ENCODE measurements at regions not wholly inside any gene's neighbourhood (a gene's known extent, or its start where the extent isn't known, plus 50 kb on each side); places are given as distances from the start of the nearest gene placed in this dataset.

GRCh38 chr11:13115380-13115675, 106.2 kb downstream of the RASSF10 start:
- H3K36me3 ChIP-seq (ENCODE audit: control insufficient read depth in 2 of 2, insufficient read depth in 2 of 2, low read length in 2 of 2): no peaks in the 10 kb centered on the region
- H3K27me3 ChIP-seq (ENCODE audit: control insufficient read depth in 2 of 2, insufficient read depth in 2 of 2, low read length in 2 of 2): no peaks in the 10 kb centered on the region
- no peak overlapping the region for H3K27ac ChIP-seq (ENCODE audit: low read depth in 2 of 2, low read length in 2 of 2)
- H3K9ac ChIP-seq (ENCODE audit: low read depth in 1 of 2, low read length in 2 of 2): no peak overlapping the region
- H3K9me3 ChIP-seq (ENCODE audit: control insufficient read depth in 2 of 2, low read length in 2 of 2): no peaks in the 10 kb centered on the region
- H3K4me1 ChIP-seq (ENCODE audit: control insufficient read depth in 2 of 2, insufficient read depth in 2 of 2, low read length in 2 of 2): no peaks in the 10 kb centered on the region
- no peak overlapping the region for H3K4me3 ChIP-seq (ENCODE audit: low read length in 2 of 2)

DNA sequence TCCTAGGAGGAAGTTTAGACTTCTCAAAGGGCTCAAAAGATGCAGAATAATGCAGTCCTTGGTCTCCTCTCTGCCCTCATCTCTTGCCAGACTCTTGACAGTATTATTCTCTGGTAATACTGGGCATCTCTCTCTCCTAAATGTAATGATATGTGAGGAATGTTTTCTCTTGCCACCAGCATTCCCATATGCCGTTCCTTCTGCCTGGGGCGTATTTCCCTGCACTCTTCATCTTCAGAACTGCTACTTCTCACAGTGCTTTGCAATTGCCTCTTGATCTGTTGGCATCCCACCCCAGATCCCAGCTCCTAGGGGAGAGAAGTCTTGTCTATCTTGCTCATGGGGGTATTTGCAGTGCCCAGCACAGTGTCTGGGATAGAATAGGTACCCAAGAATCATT, 107.4 kb downstream of the RASSF10 start:
- Histone ChIP-seq H3K9ac (ENCODE audit: low read depth in 1 of 2, low read length in 2 of 2) (no peak overlapping the region), H3K27ac (ENCODE audit: low read depth in 2 of 2, low read length in 2 of 2) (no peak overlapping the region), H3K36me3 (ENCODE audit: control insufficient read depth in 2 of 2, insufficient read depth in 2 of 2, low read length in 2 of 2) (no peaks in the 10 kb centered on the region), H3K27me3 (ENCODE audit: control insufficient read depth in 2 of 2, insufficient read depth in 2 of 2, low read length in 2 of 2) (no peaks in the 10 kb centered on the region), H3K4me3 (ENCODE audit: low read length in 2 of 2) (no peak overlapping the region), H3K9me3 (ENCODE audit: control insufficient read depth in 2 of 2, low read length in 2 of 2) (no peaks in the 10 kb centered on the region), H3K4me1 (ENCODE audit: control insufficient read depth in 2 of 2, insufficient read depth in 2 of 2, low read length in 2 of 2) (no peaks in the 10 kb centered on the region)

GRCh38 chr11:13117344-13117743, 108.2 kb downstream of the RASSF10 start:
- H3K4me1 ChIP-seq (ENCODE audit: control insufficient read depth in 2 of 2, insufficient read depth in 2 of 2, low read length in 2 of 2): no peaks in the 10 kb centered on the region
- H3K27me3 ChIP-seq (ENCODE audit: control insufficient read depth in 2 of 2, insufficient read depth in 2 of 2, low read length in 2 of 2): no peaks in the 10 kb centered on the region
- H3K4me3 ChIP-seq (ENCODE audit: low read length in 2 of 2): no peak overlapping the region
- H3K9ac ChIP-seq (ENCODE audit: low read depth in 1 of 2, low read length in 2 of 2): no peak overlapping the region
- H3K27ac ChIP-seq (ENCODE audit: low read depth in 2 of 2, low read length in 2 of 2): no peak overlapping the region
- no peaks in the 10 kb centered on the region for H3K9me3 ChIP-seq (ENCODE audit: control insufficient read depth in 2 of 2, low read length in 2 of 2)
- H3K36me3 ChIP-seq (ENCODE audit: control insufficient read depth in 2 of 2, insufficient read depth in 2 of 2, low read length in 2 of 2): no peaks in the 10 kb centered on the region

GRCh38 chr11:13118194-13118593, 109.1 kb downstream of the RASSF10 start:
- no peaks in the 10 kb centered on the region for H3K36me3 ChIP-seq (ENCODE audit: control insufficient read depth in 2 of 2, insufficient read depth in 2 of 2, low read length in 2 of 2)
- H3K27me3 ChIP-seq (ENCODE audit: control insufficient read depth in 2 of 2, insufficient read depth in 2 of 2, low read length in 2 of 2): no peaks in the 10 kb centered on the region
- no peak overlapping the region for H3K9ac ChIP-seq (ENCODE audit: low read depth in 1 of 2, low read length in 2 of 2)
- H3K27ac ChIP-seq (ENCODE audit: low read depth in 2 of 2, low read length in 2 of 2): no peak overlapping the region
- H3K9me3 ChIP-seq (ENCODE audit: control insufficient read depth in 2 of 2, low read length in 2 of 2): peaks cover 0 to 2% of the 10 kb centered on the region in 2 donors
- no peaks in the 10 kb centered on the region for H3K4me1 ChIP-seq (ENCODE audit: control insufficient read depth in 2 of 2, insufficient read depth in 2 of 2, low read length in 2 of 2)
- no peak overlapping the region for H3K4me3 ChIP-seq (ENCODE audit: low read length in 2 of 2)

DNA sequence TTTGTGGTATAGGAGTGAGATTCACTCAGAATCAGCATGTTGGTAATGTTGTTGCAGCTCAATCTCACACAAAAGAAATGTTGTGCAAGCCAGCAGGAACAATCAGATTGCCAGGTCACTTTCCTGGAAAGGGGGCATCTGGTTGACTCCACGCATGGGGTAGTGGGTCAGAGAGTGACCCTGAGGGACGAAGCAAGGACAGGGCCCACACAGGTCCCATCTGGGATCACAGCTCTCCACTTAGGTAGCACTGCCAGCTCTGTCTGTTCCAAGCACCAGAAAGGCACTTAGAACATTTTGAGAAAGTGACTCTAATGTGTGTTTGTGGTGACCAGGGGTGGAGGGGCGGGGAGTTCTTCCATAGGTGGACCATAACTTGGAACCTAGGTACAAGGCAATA, 109.5 kb downstream of the RASSF10 start:
- H3K9ac ChIP-seq (ENCODE audit: low read depth in 1 of 2, low read length in 2 of 2): no peak overlapping the region
- H3K4me1 ChIP-seq (ENCODE audit: control insufficient read depth in 2 of 2, insufficient read depth in 2 of 2, low read length in 2 of 2): no peaks in the 10 kb centered on the region
- H3K9me3 ChIP-seq (ENCODE audit: control insufficient read depth in 2 of 2, low read length in 2 of 2): peaks cover 0 to 2% of the 10 kb centered on the region in 2 donors
- no peak overlapping the region for H3K27ac ChIP-seq (ENCODE audit: low read depth in 2 of 2, low read length in 2 of 2)
- H3K27me3 ChIP-seq (ENCODE audit: control insufficient read depth in 2 of 2, insufficient read depth in 2 of 2, low read length in 2 of 2): no peaks in the 10 kb centered on the region
- no peaks in the 10 kb centered on the region for H3K36me3 ChIP-seq (ENCODE audit: control insufficient read depth in 2 of 2, insufficient read depth in 2 of 2, low read length in 2 of 2)
- no peak overlapping the region for H3K4me3 ChIP-seq (ENCODE audit: low read length in 2 of 2)

DNA sequence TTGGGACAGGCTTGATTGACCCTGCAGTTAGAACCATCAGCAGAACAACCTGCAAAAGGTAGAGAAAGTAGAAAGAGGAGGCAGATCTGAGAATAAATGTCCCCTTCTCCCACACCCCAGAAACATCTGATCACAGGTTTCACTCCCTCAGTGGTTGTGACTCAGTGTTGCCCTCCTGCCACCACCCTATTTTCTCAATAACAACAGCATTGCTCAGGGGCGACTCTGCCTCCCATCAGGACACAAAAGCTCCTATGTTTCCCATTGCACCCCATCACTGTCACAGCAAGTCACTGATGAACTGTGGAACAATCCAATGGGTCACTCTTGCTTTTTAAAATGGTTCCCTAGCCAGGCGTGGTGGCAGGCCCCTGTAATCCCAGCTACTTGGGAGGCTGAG, 110.2 kb downstream of the RASSF10 start:
- no peaks in the 10 kb centered on the region for H3K36me3 ChIP-seq (ENCODE audit: control insufficient read depth in 2 of 2, insufficient read depth in 2 of 2, low read length in 2 of 2)
- no peaks in the 10 kb centered on the region for H3K4me1 ChIP-seq (ENCODE audit: control insufficient read depth in 2 of 2, insufficient read depth in 2 of 2, low read length in 2 of 2)
- no peak overlapping the region for H3K27ac ChIP-seq (ENCODE audit: low read depth in 2 of 2, low read length in 2 of 2)
- no peak overlapping the region for H3K9ac ChIP-seq (ENCODE audit: low read depth in 1 of 2, low read length in 2 of 2)
- H3K4me3 ChIP-seq (ENCODE audit: low read length in 2 of 2): no peak overlapping the region
- H3K27me3 ChIP-seq (ENCODE audit: control insufficient read depth in 2 of 2, insufficient read depth in 2 of 2, low read length in 2 of 2): no peaks in the 10 kb centered on the region
- peaks cover 0 to 2% of the 10 kb centered on the region in 2 donors for H3K9me3 ChIP-seq (ENCODE audit: control insufficient read depth in 2 of 2, low read length in 2 of 2)

DNA sequence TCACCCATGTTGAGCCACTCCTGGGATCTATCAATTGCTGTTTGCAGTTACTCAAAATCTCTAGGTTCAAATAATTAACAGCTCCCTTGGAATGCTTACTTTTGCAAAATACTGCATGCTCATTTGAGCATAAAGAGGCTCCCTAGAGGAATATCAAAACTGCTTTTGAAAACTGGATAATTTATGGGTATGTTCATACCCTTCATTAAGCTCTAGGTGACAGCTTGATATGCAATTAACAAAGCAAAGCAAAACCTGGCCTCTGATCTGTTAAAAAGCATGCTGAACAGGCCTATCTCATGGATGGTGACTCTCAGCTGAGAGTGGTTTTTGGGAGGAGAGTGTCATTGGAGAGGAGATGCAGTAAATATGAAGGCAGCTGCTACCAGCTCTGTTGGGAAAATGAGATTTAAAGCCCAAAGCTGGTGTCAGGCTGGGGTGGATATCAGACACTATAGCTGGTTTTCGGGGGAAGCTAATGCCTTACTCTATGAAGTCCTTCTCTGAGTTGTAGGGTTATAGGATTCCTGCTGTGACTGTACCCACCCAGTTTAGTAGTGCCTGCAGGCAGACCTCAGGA, 110.9 kb downstream of the RASSF10 start:
- H3K36me3 ChIP-seq (ENCODE audit: control insufficient read depth in 2 of 2, insufficient read depth in 2 of 2, low read length in 2 of 2): no peaks in the 10 kb centered on the region
- H3K27me3 ChIP-seq (ENCODE audit: control insufficient read depth in 2 of 2, insufficient read depth in 2 of 2, low read length in 2 of 2): no peaks in the 10 kb centered on the region
- H3K27ac ChIP-seq (ENCODE audit: low read depth in 2 of 2, low read length in 2 of 2): no peak overlapping the region

GRCh38 chr11:13120691-13121090, 111.6 kb downstream of the RASSF10 start:
- Histone ChIP-seq H3K27me3 (ENCODE audit: control insufficient read depth in 2 of 2, insufficient read depth in 2 of 2, low read length in 2 of 2) (no peaks in the 10 kb centered on the region), H3K4me3 (ENCODE audit: low read length in 2 of 2) (no peak overlapping the region), H3K9ac (ENCODE audit: low read depth in 1 of 2, low read length in 2 of 2) (no peak overlapping the region), H3K27ac (ENCODE audit: low read depth in 2 of 2, low read length in 2 of 2) (no peak overlapping the region), H3K9me3 (ENCODE audit: control insufficient read depth in 2 of 2, low read length in 2 of 2) (peaks cover 0 to 2% of the 10 kb centered on the region in 2 donors), H3K36me3 (ENCODE audit: control insufficient read depth in 2 of 2, insufficient read depth in 2 of 2, low read length in 2 of 2) (no peaks in the 10 kb centered on the region), H3K4me1 (ENCODE audit: control insufficient read depth in 2 of 2, insufficient read depth in 2 of 2, low read length in 2 of 2) (no peaks in the 10 kb centered on the region)

More for the DNA sequence above, 110.9 kb downstream of the RASSF10 start:
- H3K4me1 ChIP-seq (ENCODE audit: control insufficient read depth in 2 of 2, insufficient read depth in 2 of 2, low read length in 2 of 2): no peaks in the 10 kb centered on the region
- no peak overlapping the region for H3K4me3 ChIP-seq (ENCODE audit: low read length in 2 of 2)
- H3K9me3 ChIP-seq (ENCODE audit: control insufficient read depth in 2 of 2, low read length in 2 of 2): peaks cover 0 to 2% of the 10 kb centered on the region in 2 donors
- H3K9ac ChIP-seq (ENCODE audit: low read depth in 1 of 2, low read length in 2 of 2): no peak overlapping the region

DNA sequence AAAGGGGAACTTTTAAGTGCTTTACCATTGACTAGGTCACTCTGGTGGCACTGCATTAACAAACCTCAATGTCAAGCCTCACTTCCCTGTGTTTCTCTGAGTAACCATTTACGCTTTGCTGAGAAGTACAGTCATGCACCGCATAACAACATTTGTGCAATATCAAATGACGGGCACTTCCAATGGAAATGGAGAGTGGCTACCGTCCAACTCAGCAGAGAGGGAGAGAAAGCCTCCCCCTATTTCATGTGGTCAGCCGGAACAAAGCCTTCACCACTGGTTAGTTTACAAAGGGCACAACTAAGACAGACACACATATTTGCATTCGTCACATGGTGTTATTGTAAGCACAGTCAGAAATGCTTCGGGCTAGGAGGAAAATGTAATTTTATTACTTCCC, 117.3 kb downstream of the RASSF10 start:
- no peaks in the 10 kb centered on the region for H3K4me1 ChIP-seq (ENCODE audit: control insufficient read depth in 2 of 2, insufficient read depth in 2 of 2, low read length in 2 of 2)
- no peak overlapping the region for H3K9ac ChIP-seq (ENCODE audit: low read depth in 1 of 2, low read length in 2 of 2)
- peaks cover 0 to 2% of the 10 kb centered on the region in 2 donors for H3K9me3 ChIP-seq (ENCODE audit: control insufficient read depth in 2 of 2, low read length in 2 of 2)
- no peak overlapping the region for H3K27ac ChIP-seq (ENCODE audit: low read depth in 2 of 2, low read length in 2 of 2)
- H3K36me3 ChIP-seq (ENCODE audit: control insufficient read depth in 2 of 2, insufficient read depth in 2 of 2, low read length in 2 of 2): no peaks in the 10 kb centered on the region
- no peak overlapping the region for H3K4me3 ChIP-seq (ENCODE audit: low read length in 2 of 2)
- no peaks in the 10 kb centered on the region for H3K27me3 ChIP-seq (ENCODE audit: control insufficient read depth in 2 of 2, insufficient read depth in 2 of 2, low read length in 2 of 2)

- H3K4me3 ChIP-seq (ENCODE audit: low read length in 2 of 2): no peak overlapping the region
- H3K9me3 ChIP-seq (ENCODE audit: control insufficient read depth in 2 of 2, low read length in 2 of 2): peaks cover 0 to 2% of the 10 kb centered on the region in 2 donors
- H3K36me3 ChIP-seq (ENCODE audit: control insufficient read depth in 2 of 2, insufficient read depth in 2 of 2, low read length in 2 of 2): no peaks in the 10 kb centered on the region
- H3K4me1 ChIP-seq (ENCODE audit: control insufficient read depth in 2 of 2, insufficient read depth in 2 of 2, low read length in 2 of 2): no peaks in the 10 kb centered on the region
- no peaks in the 10 kb centered on the region for H3K27me3 ChIP-seq (ENCODE audit: control insufficient read depth in 2 of 2, insufficient read depth in 2 of 2, low read length in 2 of 2)
- no peak overlapping the region for H3K27ac ChIP-seq (ENCODE audit: low read depth in 2 of 2, low read length in 2 of 2)
- H3K9ac ChIP-seq (ENCODE audit: low read depth in 1 of 2, low read length in 2 of 2): no peak overlapping the region
These were observed 118.0 kb downstream of the RASSF10 start for GRCh38 chr11:13127161-13127560.

- Histone ChIP-seq H3K9me3 (ENCODE audit: control insufficient read depth in 2 of 2, low read length in 2 of 2) (no peaks in the 10 kb centered on the region), H3K9ac (ENCODE audit: low read depth in 1 of 2, low read length in 2 of 2) (no peak overlapping the region), H3K36me3 (ENCODE audit: control insufficient read depth in 2 of 2, insufficient read depth in 2 of 2, low read length in 2 of 2) (no peaks in the 10 kb centered on the region), H3K27ac (ENCODE audit: low read depth in 2 of 2, low read length in 2 of 2) (no peak overlapping the region), H3K27me3 (ENCODE audit: control insufficient read depth in 2 of 2, insufficient read depth in 2 of 2, low read length in 2 of 2) (no peaks in the 10 kb centered on the region), H3K4me3 (ENCODE audit: low read length in 2 of 2) (no peak overlapping the region), H3K4me1 (ENCODE audit: control insufficient read depth in 2 of 2, insufficient read depth in 2 of 2, low read length in 2 of 2) (no peaks in the 10 kb centered on the region)
These were observed 119.2 kb downstream of the RASSF10 start for GRCh38 chr11:13128354-13128753.
